Epithelial cell of proximal tubule (primary cell): ENCODE measurements at regions not wholly inside any gene's neighbourhood (a gene's known extent, or its start where the extent isn't known, plus 50 kb on each side); places are given as distances from the start of the nearest gene placed in this dataset.

Experiments used
- DNase-seq: peaks from one replicate; pipeline ENCODE4 v3.0.0-alpha.2; 2011; ENCODE audit warnings: low read depth
- H3K4me3 ChIP-seq: 2 replicates; pipeline ENCODE4 v1.5.1; 2011; ENCODE audit warnings: low read depth, mild to moderate bottlenecking, low read length
- TF ChIP-seq, protein P1 (sequence below): conservative IDR thresholded peaks from 2 replicates; pipeline ENCODE4 v1.5.1; 2012; ENCODE audit warnings: low read depth, mild to moderate bottlenecking, low read length

DNA sequence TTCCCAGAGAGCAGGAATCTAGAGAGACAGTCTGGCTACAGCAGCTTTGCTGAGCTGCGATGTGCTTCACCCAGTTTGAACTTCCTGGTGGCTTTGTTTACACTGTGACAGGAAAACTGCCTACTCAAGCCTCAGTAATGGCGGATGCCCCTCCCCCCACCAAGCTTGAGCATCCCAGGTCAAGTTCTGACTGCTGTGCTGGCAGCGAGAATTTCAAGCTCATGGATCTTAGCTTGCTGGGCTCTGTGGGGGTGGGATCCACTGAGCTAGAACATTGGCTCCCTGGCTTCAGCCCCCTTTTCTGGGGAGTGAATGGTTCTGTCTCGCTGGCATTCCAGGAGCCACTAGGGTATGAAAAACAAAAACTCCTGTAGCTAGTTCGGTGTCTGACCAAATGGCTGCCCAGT, 91.0 kb upstream of the ESR1 start:
- DNase-seq = no peak
- TF ChIP-seq, protein P1, sequence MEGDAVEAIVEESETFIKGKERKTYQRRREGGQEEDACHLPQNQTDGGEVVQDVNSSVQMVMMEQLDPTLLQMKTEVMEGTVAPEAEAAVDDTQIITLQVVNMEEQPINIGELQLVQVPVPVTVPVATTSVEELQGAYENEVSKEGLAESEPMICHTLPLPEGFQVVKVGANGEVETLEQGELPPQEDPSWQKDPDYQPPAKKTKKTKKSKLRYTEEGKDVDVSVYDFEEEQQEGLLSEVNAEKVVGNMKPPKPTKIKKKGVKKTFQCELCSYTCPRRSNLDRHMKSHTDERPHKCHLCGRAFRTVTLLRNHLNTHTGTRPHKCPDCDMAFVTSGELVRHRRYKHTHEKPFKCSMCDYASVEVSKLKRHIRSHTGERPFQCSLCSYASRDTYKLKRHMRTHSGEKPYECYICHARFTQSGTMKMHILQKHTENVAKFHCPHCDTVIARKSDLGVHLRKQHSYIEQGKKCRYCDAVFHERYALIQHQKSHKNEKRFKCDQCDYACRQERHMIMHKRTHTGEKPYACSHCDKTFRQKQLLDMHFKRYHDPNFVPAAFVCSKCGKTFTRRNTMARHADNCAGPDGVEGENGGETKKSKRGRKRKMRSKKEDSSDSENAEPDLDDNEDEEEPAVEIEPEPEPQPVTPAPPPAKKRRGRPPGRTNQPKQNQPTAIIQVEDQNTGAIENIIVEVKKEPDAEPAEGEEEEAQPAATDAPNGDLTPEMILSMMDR = no peak
- H3K4me3 ChIP-seq = no peak overlapping the region

DNA sequence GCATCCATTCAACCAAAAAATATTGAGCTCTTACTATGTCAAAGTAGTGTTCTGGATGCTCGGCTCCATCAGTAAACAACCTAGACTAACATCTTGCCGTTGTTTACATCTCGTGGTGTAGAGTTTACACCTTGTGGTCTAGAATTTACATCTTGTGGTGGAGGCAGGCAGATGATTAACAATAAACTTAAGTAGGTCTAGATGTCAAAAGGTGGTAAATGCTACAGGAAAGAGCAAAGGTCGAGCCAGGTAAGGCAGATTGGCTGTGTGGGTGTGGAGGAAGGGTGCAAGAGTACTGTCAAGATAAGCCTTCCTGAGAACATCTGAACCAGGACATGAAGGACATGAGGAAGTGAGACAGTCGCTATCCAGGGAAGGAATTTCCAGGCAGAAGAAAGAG, 88.4 kb upstream of the ESR1 start:
- TF ChIP-seq, protein P1 = no peak
- DNase-seq = no peak
- no peak overlapping the region for H3K4me3 ChIP-seq

DNA sequence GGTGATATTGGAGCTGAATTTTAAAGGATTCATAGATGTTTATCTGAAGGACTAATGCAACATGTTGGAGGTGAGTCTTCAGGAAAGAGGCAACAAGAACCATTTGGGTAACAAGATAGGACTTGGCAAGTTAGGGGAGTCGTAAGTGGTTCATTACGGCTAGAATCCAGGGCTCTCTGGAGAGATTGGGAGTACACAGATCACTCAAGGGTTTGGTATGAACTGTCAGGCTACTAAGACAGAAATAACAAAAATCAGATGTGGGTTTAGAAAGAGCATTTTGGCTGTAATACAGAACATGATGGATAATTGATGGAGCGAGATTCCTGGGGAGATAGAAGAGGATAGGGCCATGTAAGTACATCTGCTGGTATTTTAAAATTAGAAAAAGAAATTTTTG, 86.3 kb upstream of the ESR1 start:
- TF ChIP-seq, protein P1 = no peak
- DNase-seq = no peak
- H3K4me3 ChIP-seq = no peak overlapping the region

DNA sequence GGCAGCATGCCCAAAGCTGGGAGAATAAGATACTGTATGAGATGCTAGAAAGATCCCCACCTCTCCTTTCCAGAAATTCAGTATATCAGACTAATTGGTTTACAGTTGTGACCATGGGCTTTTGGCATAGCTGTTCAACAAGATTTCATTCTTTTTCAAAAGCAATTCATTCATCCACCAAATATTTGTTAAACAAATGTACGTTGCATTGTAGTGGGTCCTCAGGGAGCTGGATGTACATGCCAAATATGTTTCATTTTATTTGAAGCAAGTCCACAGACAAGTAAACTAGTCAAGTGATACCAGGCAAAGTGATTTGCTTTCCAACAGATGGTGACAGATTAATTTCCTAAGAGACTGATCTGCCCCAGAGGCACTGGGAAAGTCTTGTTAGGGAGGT, 85.8 kb upstream of the ESR1 start:
- no peak overlapping the region for H3K4me3 ChIP-seq
- TF ChIP-seq, protein P1 = no peak
- DNase-seq = no peak

DNA sequence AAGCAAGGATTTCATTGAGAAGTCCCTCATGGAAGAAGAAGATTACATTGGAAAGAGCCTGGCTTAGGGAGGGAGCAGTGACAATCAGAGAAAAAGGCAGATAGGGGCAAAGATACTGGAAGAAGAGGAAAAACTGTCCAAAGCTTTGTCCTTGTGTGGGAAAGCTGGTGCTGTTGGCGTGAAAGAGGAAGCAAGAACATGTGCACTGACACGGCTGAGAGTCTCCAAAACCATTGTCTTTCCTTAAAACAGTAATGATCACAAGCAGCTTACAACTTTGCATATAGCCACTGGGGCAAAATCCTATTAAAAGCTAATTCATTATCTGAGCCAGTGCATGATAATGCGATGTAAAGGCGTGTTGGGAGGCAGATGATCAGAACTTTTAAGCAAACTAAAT, 85.1 kb upstream of the ESR1 start:
- TF ChIP-seq, protein P1 = no peak
- H3K4me3 ChIP-seq = no peak overlapping the region
- DNase-seq = no peak

DNA sequence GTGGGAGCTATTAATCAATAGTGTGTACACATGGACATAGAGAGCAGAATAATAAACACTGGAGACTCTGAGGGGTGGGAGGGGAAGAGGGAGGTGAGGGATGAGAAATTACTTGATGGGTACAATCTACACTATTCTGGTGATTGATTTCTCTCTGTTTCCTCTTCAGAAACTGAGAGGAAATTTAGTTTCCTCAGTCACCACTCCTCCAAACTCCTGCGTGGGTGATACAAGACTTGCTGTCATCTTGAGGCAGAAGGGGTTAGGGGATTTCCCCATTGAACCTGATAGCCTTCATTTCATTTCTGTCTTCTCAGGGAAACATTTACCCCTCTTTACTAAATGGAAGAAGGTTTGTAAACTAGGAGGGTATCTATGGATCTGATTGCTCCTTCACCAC, 84.3 kb upstream of the ESR1 start:
- DNase-seq = no peak
- no peak overlapping the region for H3K4me3 ChIP-seq
- TF ChIP-seq, protein P1 = no peak

DNA sequence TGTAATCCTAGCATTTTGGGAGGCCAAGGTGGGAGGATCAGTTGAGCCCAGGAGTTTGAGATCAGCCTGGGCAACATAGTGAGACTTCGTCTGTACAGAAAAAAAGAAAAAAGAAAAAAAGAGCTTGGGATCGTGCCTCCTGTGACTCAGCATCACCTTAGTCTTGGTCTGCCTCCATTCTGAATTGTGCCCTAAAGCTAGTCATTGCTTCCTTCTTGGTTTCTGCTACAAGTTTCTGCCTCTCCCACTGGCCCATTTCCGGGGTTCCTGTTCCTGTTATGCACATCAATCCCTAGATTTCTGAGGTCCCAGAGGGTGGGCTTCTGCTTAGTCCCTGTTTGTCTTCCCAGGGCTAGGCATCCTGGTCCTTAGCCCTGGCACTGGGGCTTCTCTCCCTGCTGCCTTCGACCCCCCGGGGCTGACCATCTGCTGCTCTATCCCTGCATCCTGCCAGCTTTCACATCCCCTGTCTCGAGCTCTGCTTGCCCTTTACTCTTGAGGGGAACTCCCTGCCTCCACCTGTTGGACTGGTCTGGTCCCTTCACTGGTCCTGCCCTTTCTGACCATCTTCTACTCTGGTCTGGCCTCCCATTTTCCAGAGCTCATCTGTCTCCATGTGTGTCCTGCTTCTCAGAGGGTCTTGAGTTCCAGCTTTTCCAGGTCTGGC, 77.5 kb upstream of the ESR1 start:
- no peak overlapping the region for H3K4me3 ChIP-seq
- TF ChIP-seq, protein P1 = no peak
- DNase-seq = no peak
